Activated CD4-positive, alpha-beta T cell treated with anti-CD3 and anti-CD28 coated beads, Interleukin-2, amount 10 ng/mL, durations not matched to agents 7 days and 5 days (primary cell): ENCODE measurements at regions not wholly inside any gene's neighbourhood (a gene's known extent, or its start where the extent isn't known, plus 50 kb on each side); places are given as distances from the start of the nearest gene placed in this dataset.
"Not testable (repeated sequence)": the region's sequence is repeated elsewhere in the genome, so short reads cannot be mapped to it uniquely, and the experiment has no call there.

Experiments
- CTCF ChIA-PET: fragments of 350-600 bp; sonication (Branson Sonifier 250); formaldehyde crosslinking; loops from one replicate; lab custom pipeline; 2021; ENCODE audit warnings: antibody characterized with exemption; lab: Charles Lee
- POLR2A ChIA-PET: fragments of 350-600 bp; sonication (Branson Sonifier 250); formaldehyde crosslinking; loops from one replicate; lab custom pipeline; 2021; ENCODE audit warnings: antibody characterized with exemption; lab: Charles Lee
- DNase-seq: peaks from one replicate; pipeline ENCODE4 v3.0.0-alpha.2; 2020
- H3K27ac Mint-ChIP-seq: one replicate; pipeline ENCODE4 v1.8.0; 2021; ENCODE audit warnings: mild to moderate bottlenecking, moderate library complexity, mixed read lengths
- H3K27me3 Mint-ChIP-seq: one replicate; pipeline ENCODE4 v1.8.0; 2021; ENCODE audit warnings: mixed read lengths
- H3K36me3 Mint-ChIP-seq: one replicate; pipeline ENCODE4 v1.8.0; 2021; ENCODE audit warnings: low read depth, mixed read lengths
- H3K4me1 Mint-ChIP-seq: one replicate; pipeline ENCODE4 v1.8.0; 2021; ENCODE audit warnings: mixed read lengths
- H3K4me3 Mint-ChIP-seq: one replicate; pipeline ENCODE4 v1.8.0; 2021; ENCODE audit warnings: mild to moderate bottlenecking, moderate library complexity, mixed read lengths
- H3K9me3 Mint-ChIP-seq: one replicate; pipeline ENCODE4 v1.8.0; 2021; ENCODE audit warnings: mixed read lengths

DNA sequence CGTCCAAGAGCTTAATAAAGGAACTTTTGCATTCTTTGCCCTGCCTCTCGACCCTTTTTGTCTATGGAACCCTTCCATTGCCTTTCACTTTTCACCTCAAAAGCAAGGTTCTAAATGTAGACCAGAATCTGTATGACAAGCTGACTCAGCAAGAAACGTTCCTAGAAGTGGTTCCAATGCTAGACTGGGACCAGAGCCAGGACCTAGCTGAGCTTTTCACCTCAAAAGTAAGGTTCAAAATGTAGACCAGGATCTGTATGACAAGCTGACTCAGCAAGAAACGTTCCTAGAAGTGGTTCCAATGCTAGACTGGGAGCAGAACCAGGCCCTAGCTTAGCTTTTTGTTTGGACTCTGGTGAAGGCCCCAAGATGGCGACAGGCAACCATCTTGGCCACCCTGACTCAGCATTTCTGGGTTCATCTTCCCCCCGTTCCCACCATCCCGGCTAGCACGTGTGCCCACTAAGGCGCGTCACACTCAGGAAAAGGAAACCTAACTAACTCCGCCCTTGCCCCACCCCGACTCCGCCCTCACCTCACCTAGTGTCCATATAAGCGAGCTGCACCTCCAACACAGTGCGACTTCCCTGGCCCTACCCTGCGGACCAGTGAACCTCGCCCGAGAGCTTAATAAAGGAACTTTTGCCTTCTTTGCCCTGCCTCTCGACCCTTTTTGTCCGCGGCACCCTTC, 53.0 kb upstream of the TMEM97 start:
- H3K36me3 Mint-ChIP-seq: peaks cover 11% of the 10 kb centered on the region
- DNase-seq, H3K27ac Mint-ChIP-seq, H3K4me1 Mint-ChIP-seq, POLR2A ChIA-PET, H3K4me3 Mint-ChIP-seq: not testable (repeated sequence)
- CTCF ChIA-PET: interaction anchor here (0.6 to 2.1 kb wide), 5 partner anchors 11 to 372 kb away, joined by 3 to 9 read pairs (median 3); no protein-coding TSS in a partner anchor
- H3K27me3 Mint-ChIP-seq: peaks cover 14% of the 10 kb centered on the region
- peaks cover 41% of the 10 kb centered on the region for H3K9me3 Mint-ChIP-seq

DNA sequence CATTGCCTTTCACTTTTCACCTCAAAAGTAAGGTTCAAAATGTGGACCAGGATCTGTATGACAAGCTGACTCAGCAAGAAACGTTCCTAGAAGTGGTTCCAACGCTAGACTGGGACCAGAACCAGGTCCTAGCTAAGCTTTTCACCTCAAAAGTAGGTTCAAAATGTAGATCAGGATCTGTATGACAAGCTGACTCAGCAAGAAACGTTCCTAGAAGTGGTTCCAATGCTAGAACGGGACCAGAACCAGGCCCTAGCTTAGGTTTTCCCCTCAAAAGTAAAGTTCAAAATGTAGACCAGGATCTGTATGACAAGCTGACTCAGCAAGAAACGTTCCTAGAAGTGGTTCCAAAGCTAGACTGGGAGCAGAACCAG, 52.5 kb upstream of the TMEM97 start:
- H3K4me3 Mint-ChIP-seq, H3K27ac Mint-ChIP-seq, DNase-seq, H3K4me1 Mint-ChIP-seq, POLR2A ChIA-PET: not testable (repeated sequence)
- CTCF ChIA-PET: interaction anchor here (0.6 to 2.1 kb wide), 6 partner anchors 10 to 373 kb away, joined by 3 to 9 read pairs (median 3); no protein-coding TSS in a partner anchor
- peaks cover 19% of the 10 kb centered on the region for H3K27me3 Mint-ChIP-seq
- H3K36me3 Mint-ChIP-seq: peaks cover 11% of the 10 kb centered on the region
- peaks cover 39% of the 10 kb centered on the region for H3K9me3 Mint-ChIP-seq

GRCh38 chr17:28266926-28267719, 51.9 kb upstream of the TMEM97 start:
- DNase-seq, POLR2A ChIA-PET, H3K4me1 Mint-ChIP-seq, H3K27ac Mint-ChIP-seq, H3K4me3 Mint-ChIP-seq: not testable (repeated sequence)
- CTCF ChIA-PET: interaction anchor here (0.6 to 2.1 kb wide), 3 partner anchors 10 to 160 kb away, joined by 3 to 6 read pairs (median 4); no protein-coding TSS in a partner anchor
- peaks cover 37% of the 10 kb centered on the region for H3K9me3 Mint-ChIP-seq
- peaks cover 11% of the 10 kb centered on the region for H3K36me3 Mint-ChIP-seq
- peaks cover 24% of the 10 kb centered on the region for H3K27me3 Mint-ChIP-seq

DNA sequence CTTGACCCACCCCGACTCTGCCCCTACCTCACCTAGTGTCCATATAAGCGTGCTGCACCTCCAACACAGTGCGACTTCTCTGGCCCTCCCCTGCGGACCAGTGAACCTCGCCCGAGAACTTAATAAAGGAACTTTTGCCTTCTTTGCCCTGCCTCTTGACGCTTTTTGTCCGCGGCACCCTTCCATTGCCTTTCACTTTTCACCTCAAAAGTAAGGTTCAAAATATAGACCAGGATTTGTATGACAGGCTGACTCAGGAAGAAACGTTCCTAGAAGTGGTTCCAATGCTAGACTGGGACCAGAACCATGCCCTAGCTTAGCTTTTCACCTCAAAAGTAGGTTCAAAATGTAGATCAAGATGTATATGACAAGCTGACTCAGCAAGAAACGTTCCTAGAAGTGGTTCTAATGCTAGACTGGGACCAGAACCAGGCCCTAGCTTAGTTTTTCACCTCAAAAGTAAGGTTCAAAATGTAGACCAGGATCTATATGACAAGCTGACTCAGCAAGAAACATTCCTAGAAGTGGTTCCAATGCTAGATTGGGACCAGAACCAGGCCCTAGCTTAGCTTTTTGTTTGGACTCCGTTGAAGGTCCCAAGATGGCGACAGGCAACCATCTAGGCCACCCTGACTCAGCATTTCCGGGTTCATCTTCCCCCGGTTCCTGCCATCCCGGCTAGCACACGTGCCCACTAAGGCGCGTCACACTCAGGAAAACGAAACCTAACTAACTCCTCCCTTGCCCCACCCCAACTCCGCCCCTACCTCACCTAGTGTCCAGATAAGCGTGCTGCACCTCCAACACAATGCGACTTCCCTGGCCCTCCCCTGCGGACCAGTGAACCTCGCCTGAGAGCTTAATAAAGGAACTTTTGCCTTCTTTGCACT, 51.0 kb upstream of the TMEM97 start:
- H3K9me3 Mint-ChIP-seq: peaks cover 31% of the 10 kb centered on the region
- H3K4me3 Mint-ChIP-seq: no peak overlapping the region
- CTCF ChIA-PET: interaction anchor here (1.0 to 2.5 kb wide), 4 partner anchors 15 to 227 kb away, joined by 3 to 6 read pairs (median 4); no protein-coding TSS in a partner anchor
- no peak overlapping the region for H3K27ac Mint-ChIP-seq
- POLR2A ChIA-PET: no interaction called here
- H3K27me3 Mint-ChIP-seq: peaks cover 27% of the 10 kb centered on the region
- no peaks in the 10 kb centered on the region for H3K4me1 Mint-ChIP-seq
- no peak for DNase-seq
- H3K36me3 Mint-ChIP-seq: peaks cover 8% of the 10 kb centered on the region

DNA sequence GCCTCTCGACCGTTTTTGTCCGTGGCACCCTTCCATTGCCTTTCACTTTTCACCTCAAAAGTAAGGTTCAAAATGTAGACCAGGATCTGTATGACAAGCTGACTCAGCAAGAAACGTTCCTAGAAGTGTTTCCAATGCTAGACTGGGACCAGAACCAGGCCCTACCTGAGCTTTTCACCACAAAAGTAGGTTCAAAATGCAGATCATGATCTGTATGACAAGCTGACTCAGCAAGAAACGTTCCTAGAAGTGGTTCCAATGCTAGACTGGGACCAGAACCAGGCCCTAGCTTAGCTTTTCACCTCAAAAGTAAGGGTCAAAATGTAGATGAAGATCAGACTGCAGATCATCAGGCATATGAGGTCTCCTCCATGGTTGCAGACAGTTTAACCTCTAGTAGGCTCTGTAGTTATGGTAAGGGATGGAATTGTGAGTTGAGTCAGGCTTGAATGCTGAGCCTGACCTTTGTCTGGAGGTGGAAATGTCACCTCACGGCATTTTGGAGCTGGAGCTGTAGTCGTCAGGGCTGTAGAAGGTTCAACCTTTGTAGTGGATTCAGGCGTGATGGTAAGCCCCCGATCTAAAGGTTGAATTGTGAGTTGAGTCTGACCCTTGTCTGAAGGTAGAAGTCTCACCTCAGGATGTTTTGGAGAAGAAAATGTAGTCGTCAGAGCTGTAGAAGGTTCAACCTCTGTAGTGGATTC, 50.2 kb upstream of the TMEM97 start:
- H3K4me3 Mint-ChIP-seq: no peak overlapping the region

More for the DNA sequence above, 50.2 kb upstream of the TMEM97 start:
- DNase-seq: no peak
- H3K4me1 Mint-ChIP-seq: no peaks in the 10 kb centered on the region
- H3K9me3 Mint-ChIP-seq: peaks cover 28% of the 10 kb centered on the region
- ChIA-PET POLR2A (no interaction called here), CTCF (interaction anchor here (1.0 to 2.5 kb wide), 4 partner anchors 16 to 228 kb away, joined by 3 to 6 read pairs (median 4); no protein-coding TSS in a partner anchor)
- H3K27ac Mint-ChIP-seq: no peak overlapping the region
- H3K36me3 Mint-ChIP-seq: peaks cover 8% of the 10 kb centered on the region
- peaks cover 35% of the 10 kb centered on the region for H3K27me3 Mint-ChIP-seq
